ENCODE measurements at regions not wholly inside any gene's neighbourhood (a gene's known extent, or its start where the extent isn't known, plus 50 kb on each side); places are given as distances from the start of the nearest gene placed in this dataset.

DNA sequence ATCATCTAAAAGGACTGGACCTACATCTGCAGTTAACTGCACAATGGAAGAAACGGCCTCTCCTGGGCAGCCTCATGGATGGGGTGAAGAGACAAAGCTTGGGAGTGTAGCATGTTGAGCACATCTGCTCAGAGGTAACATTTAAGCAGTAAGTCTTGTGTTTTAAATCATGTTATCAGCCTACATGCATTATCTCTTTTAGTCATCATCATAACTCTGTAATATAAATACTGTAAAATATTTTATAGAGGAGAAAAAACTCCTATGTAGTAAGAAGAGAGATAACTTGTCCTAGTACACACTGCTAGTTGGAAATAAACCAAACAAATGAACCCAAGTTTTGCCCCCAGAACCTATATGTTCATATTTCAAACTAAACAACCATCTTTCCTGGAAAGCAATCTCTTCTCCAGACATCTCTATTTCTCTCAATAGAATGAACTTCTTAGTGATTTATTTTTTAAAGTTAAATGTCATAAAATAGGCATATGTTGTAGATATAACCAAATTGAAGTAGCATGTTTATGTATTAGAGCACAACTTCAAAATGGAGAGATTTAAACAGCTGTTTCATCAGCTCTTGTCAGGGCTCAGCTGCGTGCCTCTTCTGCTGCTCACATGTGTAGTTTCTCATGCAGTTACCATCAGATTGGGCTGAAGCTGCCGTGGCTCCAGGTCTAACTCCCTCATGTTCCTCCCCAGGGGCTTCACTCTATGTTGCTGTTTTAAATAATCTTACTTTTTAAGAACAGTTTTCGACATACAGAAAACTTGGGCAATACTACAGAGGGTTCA lies 581.8 kb upstream of the ZFP42 start:
- TF ChIP-seq, protein P1, sequence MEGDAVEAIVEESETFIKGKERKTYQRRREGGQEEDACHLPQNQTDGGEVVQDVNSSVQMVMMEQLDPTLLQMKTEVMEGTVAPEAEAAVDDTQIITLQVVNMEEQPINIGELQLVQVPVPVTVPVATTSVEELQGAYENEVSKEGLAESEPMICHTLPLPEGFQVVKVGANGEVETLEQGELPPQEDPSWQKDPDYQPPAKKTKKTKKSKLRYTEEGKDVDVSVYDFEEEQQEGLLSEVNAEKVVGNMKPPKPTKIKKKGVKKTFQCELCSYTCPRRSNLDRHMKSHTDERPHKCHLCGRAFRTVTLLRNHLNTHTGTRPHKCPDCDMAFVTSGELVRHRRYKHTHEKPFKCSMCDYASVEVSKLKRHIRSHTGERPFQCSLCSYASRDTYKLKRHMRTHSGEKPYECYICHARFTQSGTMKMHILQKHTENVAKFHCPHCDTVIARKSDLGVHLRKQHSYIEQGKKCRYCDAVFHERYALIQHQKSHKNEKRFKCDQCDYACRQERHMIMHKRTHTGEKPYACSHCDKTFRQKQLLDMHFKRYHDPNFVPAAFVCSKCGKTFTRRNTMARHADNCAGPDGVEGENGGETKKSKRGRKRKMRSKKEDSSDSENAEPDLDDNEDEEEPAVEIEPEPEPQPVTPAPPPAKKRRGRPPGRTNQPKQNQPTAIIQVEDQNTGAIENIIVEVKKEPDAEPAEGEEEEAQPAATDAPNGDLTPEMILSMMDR (IDR thresholded peaks at IDR 0.05): no peak
- no peak for TF ChIP-seq POLR2A (IDR thresholded peaks at IDR 0.05)
